ENCODE measurements at regions not wholly inside any gene's neighbourhood (a gene's known extent, or its start where the extent isn't known, plus 50 kb on each side); places are given as distances from the start of the nearest gene placed in this dataset.

- H3K4me3 Mint-ChIP-seq: no peak overlapping the region
- H3K36me3 Mint-ChIP-seq: no peaks in the 10 kb centered on the region
- no peak overlapping the region for H3K27ac Mint-ChIP-seq
- H3K4me1 Mint-ChIP-seq: no peaks in the 10 kb centered on the region
- H3K9me3 Mint-ChIP-seq: peaks cover 5 to 23% (median 12%) of the 10 kb centered on the region in 6 donors
- DNase-seq: no peak
- H3K27me3 Mint-ChIP-seq (ENCODE audit: low read depth in 3 of 3): no peaks in the 10 kb centered on the region
Observed at GRCh38 chr14:29169408-29169807, 402.8 kb downstream of the FOXG1 start.

GRCh38 chr14:29175706-29176105, 409.1 kb downstream of the FOXG1 start:
- peaks cover 10 to 56% (median 28%) of the 10 kb centered on the region in 6 donors for H3K9me3 Mint-ChIP-seq
- H3K4me3 Mint-ChIP-seq: no peak overlapping the region
- DNase-seq: no peak
- H3K27ac Mint-ChIP-seq: no peak overlapping the region
- peaks cover 0 to 4% (median 0%) of the 10 kb centered on the region in 3 donors for H3K27me3 Mint-ChIP-seq (ENCODE audit: low read depth in 3 of 3)
- H3K36me3 Mint-ChIP-seq: no peaks in the 10 kb centered on the region
- H3K4me1 Mint-ChIP-seq: no peaks in the 10 kb centered on the region

GRCh38 chr14:29176876-29177275, 410.3 kb downstream of the FOXG1 start:
- Mint-ChIP-seq H3K27me3 (ENCODE audit: low read depth in 3 of 3) (peaks cover 0 to 4% (median 0%) of the 10 kb centered on the region in 3 donors), H3K36me3 (no peaks in the 10 kb centered on the region), H3K9me3 (peaks cover 13 to 56% (median 29%) of the 10 kb centered on the region in 6 donors), H3K4me3 (no peak overlapping the region), H3K4me1 (no peaks in the 10 kb centered on the region), H3K27ac (no peak overlapping the region)
- no peak for DNase-seq

- no peak overlapping the region for H3K27ac Mint-ChIP-seq
- peaks cover 15 to 74% (median 28%) of the 10 kb centered on the region in 6 donors for H3K9me3 Mint-ChIP-seq
- H3K4me1 Mint-ChIP-seq: no peaks in the 10 kb centered on the region
- H3K36me3 Mint-ChIP-seq: no peaks in the 10 kb centered on the region
- peaks cover 0 to 4% (median 0%) of the 10 kb centered on the region in 3 donors for H3K27me3 Mint-ChIP-seq (ENCODE audit: low read depth in 3 of 3)
- H3K4me3 Mint-ChIP-seq: no peak overlapping the region
- DNase-seq: no peak
Observed at GRCh38 chr14:29178971-29179370, 412.4 kb downstream of the FOXG1 start.

GRCh38 chr14:29191092-29191491, 424.5 kb downstream of the FOXG1 start:
- no peak overlapping the region for H3K4me3 Mint-ChIP-seq
- peaks cover 0 to 1% (median 0%) of the 10 kb centered on the region in 3 donors for H3K27me3 Mint-ChIP-seq (ENCODE audit: low read depth in 3 of 3)
- no peaks in the 10 kb centered on the region for H3K4me1 Mint-ChIP-seq
- H3K36me3 Mint-ChIP-seq: no peaks in the 10 kb centered on the region
- no peak overlapping the region for H3K27ac Mint-ChIP-seq
- DNase-seq: no peak
- H3K9me3 Mint-ChIP-seq: peaks cover 4 to 45% (median 24%) of the 10 kb centered on the region in 6 donors

GRCh38 chr14:29197557-29197956, 431.0 kb downstream of the FOXG1 start:
- H3K27ac Mint-ChIP-seq: no peak overlapping the region
- H3K4me1 Mint-ChIP-seq: no peaks in the 10 kb centered on the region

GRCh38 chr14:29205658-29206057, 439.1 kb downstream of the FOXG1 start:
- no peak for DNase-seq
- Mint-ChIP-seq H3K4me1 (no peaks in the 10 kb centered on the region), H3K4me3 (no peak overlapping the region), H3K27me3 (ENCODE audit: low read depth in 3 of 3) (no peaks in the 10 kb centered on the region), H3K36me3 (no peaks in the 10 kb centered on the region), H3K9me3 (peaks cover 14 to 69% (median 28%) of the 10 kb centered on the region in 6 donors), H3K27ac (no peak overlapping the region)

More at GRCh38 chr14:29197557-29197956, 431.0 kb downstream of the FOXG1 start:
- H3K9me3 Mint-ChIP-seq: peaks cover 2 to 48% (median 34%) of the 10 kb centered on the region in 6 donors
- no peak for DNase-seq
- H3K4me3 Mint-ChIP-seq: no peak overlapping the region
- no peaks in the 10 kb centered on the region for H3K27me3 Mint-ChIP-seq (ENCODE audit: low read depth in 3 of 3)
- no peaks in the 10 kb centered on the region for H3K36me3 Mint-ChIP-seq

GRCh38 chr14:29215853-29216252, 449.3 kb downstream of the FOXG1 start:
- Mint-ChIP-seq H3K9me3 (peaks cover 0 to 43% (median 8%) of the 10 kb centered on the region in 6 donors), H3K4me3 (no peak overlapping the region), H3K27ac (no peak overlapping the region), H3K4me1 (no peaks in the 10 kb centered on the region), H3K27me3 (ENCODE audit: low read depth in 3 of 3) (no peaks in the 10 kb centered on the region), H3K36me3 (no peaks in the 10 kb centered on the region)
- no peak for DNase-seq

GRCh38 chr14:29216268-29217232, 450.0 kb downstream of the FOXG1 start:
- H3K4me1 Mint-ChIP-seq: no peaks in the 10 kb centered on the region
- H3K4me3 Mint-ChIP-seq: no peak overlapping the region
- H3K36me3 Mint-ChIP-seq: no peaks in the 10 kb centered on the region
- H3K27me3 Mint-ChIP-seq (ENCODE audit: low read depth in 3 of 3): no peaks in the 10 kb centered on the region
- no peak overlapping the region for H3K27ac Mint-ChIP-seq
- no peak for DNase-seq
- H3K9me3 Mint-ChIP-seq: peaks cover 0 to 44% (median 9%) of the 10 kb centered on the region in 6 donors

GRCh38 chr14:29217813-29218450, 451.3 kb downstream of the FOXG1 start:
- peaks cover 0 to 39% (median 12%) of the 10 kb centered on the region in 6 donors for H3K9me3 Mint-ChIP-seq
- DNase-seq: no peak
- H3K4me1 Mint-ChIP-seq: no peaks in the 10 kb centered on the region
- no peak overlapping the region for H3K27ac Mint-ChIP-seq
- H3K4me3 Mint-ChIP-seq: no peak overlapping the region
- H3K36me3 Mint-ChIP-seq: no peaks in the 10 kb centered on the region
- H3K27me3 Mint-ChIP-seq (ENCODE audit: low read depth in 3 of 3): no peaks in the 10 kb centered on the region

GRCh38 chr14:29220072-29220471, 453.5 kb downstream of the FOXG1 start:
- no peak for DNase-seq
- H3K27ac Mint-ChIP-seq: no peak overlapping the region
- H3K27me3 Mint-ChIP-seq (ENCODE audit: low read depth in 3 of 3): no peaks in the 10 kb centered on the region
- H3K4me3 Mint-ChIP-seq: no peak overlapping the region
- no peaks in the 10 kb centered on the region for H3K4me1 Mint-ChIP-seq
- peaks cover 0 to 35% (median 16%) of the 10 kb centered on the region in 6 donors for H3K9me3 Mint-ChIP-seq
- no peaks in the 10 kb centered on the region for H3K36me3 Mint-ChIP-seq

- Mint-ChIP-seq H3K4me3 (no peak overlapping the region), H3K27ac (no peak overlapping the region), H3K36me3 (no peaks in the 10 kb centered on the region), H3K4me1 (no peaks in the 10 kb centered on the region), H3K27me3 (ENCODE audit: low read depth in 3 of 3) (no peaks in the 10 kb centered on the region), H3K9me3 (peaks cover 3 to 35% (median 13%) of the 10 kb centered on the region in 6 donors)
- DNase-seq: no peak
Observed at GRCh38 chr14:29220566-29220965, 454.0 kb downstream of the FOXG1 start.

GRCh38 chr14:29222006-29222405, 455.4 kb downstream of the FOXG1 start:
- peaks cover 0 to 47% (median 11%) of the 10 kb centered on the region in 6 donors for H3K9me3 Mint-ChIP-seq
- H3K27me3 Mint-ChIP-seq (ENCODE audit: low read depth in 3 of 3): no peaks in the 10 kb centered on the region
- no peak for DNase-seq
- no peak overlapping the region for H3K27ac Mint-ChIP-seq
- H3K4me1 Mint-ChIP-seq: no peaks in the 10 kb centered on the region
- no peak overlapping the region for H3K4me3 Mint-ChIP-seq
- no peaks in the 10 kb centered on the region for H3K36me3 Mint-ChIP-seq

GRCh38 chr14:29222671-29223268, 456.2 kb downstream of the FOXG1 start:
- H3K9me3 Mint-ChIP-seq: peaks cover 0 to 52% (median 11%) of the 10 kb centered on the region in 6 donors
- no peak overlapping the region for H3K27ac Mint-ChIP-seq
- no peaks in the 10 kb centered on the region for H3K36me3 Mint-ChIP-seq
- no peak for DNase-seq
- H3K4me1 Mint-ChIP-seq: no peaks in the 10 kb centered on the region
- no peaks in the 10 kb centered on the region for H3K27me3 Mint-ChIP-seq (ENCODE audit: low read depth in 3 of 3)
- no peak overlapping the region for H3K4me3 Mint-ChIP-seq
